CD4-positive, alpha-beta T cell treated with Interleukin-4 for 4 hours (primary cell): ENCODE measurements at regions not wholly inside any gene's neighbourhood (a gene's known extent, or its start where the extent isn't known, plus 50 kb on each side); places are given as distances from the start of the nearest gene placed in this dataset.
"Not testable (repeated sequence)": the region's sequence is repeated elsewhere in the genome, so short reads cannot be mapped to it uniquely, and the experiment has no call there.

Experiments used
- DNase-seq: peaks from one replicate; pipeline ENCODE4 v3.0.0-alpha.2; 2020

DNA sequence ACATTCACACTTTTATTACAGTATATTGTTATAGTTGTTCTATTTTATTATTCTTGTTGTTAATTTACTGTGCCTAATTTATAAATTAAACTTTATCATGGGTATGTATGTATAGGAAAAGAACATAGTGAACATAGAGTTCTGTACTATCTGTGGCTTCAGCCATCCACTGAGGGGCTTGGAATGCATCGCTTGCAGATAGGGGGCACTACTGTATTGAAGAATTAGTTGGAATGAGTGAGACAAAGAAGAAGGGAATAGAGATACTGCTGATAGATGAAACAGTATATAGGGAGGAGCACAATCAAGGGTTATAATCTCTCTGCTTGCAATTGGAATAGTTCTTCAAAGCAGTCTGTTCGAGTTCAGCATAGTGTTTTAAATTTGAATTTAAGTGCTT, 432.2 kb downstream of the RAB38 start:
- no peak for DNase-seq

DNA sequence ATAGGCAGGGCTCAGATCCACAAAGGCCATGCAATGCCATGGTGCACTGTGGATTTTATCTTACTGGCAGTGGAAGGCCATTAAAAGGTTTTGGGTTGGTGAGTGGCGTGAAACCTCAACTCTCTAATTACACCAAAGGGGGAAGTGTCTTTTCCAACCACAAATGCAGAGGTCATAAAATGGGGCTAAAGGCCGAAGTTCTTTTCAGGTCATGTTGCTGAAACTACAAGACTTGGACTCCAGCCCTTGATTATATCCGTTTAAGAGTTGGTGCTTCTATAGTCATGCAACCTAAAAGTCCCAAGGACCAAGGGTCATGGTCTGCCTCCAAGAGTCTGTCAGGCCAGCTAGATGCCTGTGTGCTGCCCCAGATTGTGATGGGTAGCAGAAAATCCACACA, 434.3 kb downstream of the RAB38 start:
- DNase-seq = no peak

DNA sequence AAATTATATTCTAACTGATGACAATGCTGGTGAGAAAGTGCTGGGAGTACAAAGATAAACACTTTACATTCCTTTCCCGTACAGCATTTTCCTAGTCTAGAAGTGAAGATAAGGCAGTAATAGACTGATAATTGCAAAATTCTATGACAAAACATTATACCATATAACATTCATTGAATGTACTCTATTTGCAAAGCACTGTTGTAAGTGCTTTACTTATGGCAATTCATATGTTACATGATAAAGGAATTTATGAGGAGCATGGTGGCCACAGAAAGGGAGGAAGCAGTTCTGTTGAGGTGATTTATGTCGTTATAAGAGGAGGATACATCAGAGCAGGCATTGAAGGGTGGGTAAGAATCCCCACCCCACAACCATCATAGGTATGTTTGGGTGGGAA, 434.8 kb downstream of the RAB38 start:
- DNase-seq = no peak

DNA sequence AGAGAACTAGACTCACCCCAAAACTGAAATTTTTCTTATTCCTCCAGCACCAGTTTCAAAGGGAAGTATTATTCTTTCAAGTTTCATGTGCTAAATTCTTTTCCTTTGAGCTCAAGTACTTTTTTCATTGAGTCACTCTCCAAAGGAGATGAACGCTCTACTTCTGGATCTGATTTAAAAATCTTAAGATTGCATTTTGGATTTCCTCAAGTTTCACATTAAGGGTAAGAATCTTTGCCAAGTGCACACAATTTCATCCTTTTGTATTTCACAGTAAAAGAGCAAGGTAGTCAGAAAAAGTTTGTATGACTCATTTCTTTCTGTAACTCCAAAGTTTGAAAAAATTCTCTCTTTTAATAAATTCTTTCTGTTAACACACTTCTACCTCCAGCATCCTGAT, 435.5 kb downstream of the RAB38 start:
- no peak for DNase-seq

DNA sequence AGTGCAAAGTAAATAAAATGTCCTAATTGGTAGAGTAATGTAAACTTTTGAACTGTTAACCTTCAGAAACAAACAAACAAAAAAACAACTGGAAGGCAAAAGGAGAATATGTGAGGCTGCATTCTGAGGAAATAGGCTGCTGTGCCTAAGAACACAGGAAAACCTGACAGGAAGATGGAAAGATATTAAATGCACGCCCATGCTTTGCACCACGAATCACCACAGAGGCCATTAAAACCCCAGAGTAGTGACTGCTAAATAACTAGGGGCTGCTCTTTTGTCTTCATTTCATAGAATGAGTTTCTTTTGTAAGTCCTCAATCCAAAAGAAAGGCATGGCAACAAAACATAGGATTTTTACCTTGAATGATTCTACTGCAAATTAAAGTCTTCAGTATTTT, 436.0 kb downstream of the RAB38 start:
- DNase-seq = no peak

DNA sequence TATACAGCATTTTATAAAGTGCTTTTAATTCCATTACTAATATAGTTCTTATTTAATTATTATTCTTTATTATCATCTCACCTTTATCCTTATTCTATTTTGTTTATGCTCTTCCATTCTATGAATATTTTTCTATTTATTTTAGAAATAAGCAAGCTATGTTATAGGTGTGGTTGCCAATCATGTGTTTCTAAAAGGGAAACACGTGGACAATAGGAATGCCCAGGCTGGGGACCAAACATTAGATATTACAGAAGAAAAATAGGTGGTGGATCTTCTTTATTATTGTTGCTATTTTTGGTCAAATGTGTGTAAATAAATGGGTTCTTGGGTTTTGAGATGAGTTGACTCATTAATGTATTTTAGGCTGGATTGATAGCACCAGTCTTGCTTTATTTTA, 438.3 kb downstream of the RAB38 start:
- DNase-seq = no peak

DNA sequence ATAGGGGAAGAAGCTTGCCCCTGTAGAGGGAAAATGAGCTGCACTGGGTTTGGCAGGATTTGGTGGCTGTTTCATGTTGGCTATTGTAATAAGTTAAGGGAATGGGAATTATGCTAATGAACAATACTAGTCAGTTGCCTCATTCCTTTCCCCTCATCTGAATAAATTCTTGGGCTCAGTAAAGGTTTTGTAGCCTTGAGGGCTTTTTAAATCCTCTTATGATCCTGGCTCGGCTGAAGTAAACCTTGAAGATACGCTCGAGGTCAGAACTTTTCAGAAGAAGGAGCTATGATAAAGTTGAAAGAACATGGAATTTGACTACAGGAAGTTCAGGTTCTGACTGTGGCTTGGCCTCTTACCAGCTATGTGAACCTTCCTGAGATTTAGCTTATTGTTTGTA, 448.7 kb downstream of the RAB38 start:
- no peak for DNase-seq

DNA sequence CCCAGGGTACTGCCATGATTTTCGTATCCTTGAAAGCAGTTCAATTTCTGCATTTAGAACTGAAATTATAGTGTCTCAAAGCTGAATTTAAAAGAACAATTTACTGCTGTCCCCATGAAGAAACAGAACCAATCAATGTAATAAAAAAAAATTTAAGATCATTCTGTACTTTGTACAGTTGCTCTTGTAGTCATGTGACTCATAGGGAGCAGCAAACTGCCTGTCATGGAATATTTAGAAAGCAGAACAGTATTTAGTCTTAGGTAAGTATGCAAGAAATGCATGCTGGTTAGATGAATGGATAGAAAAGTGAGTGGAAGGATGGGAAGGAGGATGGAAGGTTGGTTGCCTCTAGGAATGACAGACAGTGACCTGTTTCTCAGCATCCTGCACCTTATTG, 450.9 kb downstream of the RAB38 start:
- no peak for DNase-seq

DNA sequence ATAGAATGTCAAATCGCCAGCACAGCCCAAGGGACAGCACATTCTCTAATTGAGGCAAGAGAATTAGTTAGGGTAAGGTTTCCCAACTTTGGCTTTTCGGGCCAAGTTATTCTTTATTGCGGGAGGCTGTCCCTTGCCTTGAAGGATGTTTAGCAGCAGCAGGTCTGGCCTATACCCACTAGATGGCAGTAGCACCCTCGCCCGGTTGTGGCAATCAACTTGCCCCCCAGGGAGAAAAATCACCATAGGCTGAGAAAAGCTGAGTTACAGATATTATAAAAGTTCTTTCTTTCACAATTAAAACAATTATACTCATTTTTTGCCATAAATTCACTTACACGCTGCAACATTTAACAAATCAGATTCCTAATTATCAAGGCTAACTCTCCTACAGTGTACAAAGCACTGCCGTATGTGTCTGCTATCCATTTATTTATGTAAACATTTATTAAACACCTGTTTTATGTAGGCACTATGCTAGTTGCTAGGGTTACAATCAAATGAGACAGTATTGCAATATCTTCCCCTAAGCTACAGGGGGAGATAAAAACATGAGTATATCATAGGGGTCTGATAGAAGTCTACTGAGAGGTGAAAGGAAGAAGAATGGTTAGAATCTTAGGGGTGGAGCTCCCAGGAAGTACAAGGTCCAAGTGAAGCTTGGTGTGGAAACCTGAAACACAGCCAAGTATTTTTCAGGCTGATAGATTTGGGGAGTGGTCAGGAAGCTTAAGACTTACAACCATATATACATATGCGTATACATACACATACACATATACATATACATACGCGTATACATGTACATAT, 452.3 kb downstream of the RAB38 start:
- no peak for DNase-seq

DNA sequence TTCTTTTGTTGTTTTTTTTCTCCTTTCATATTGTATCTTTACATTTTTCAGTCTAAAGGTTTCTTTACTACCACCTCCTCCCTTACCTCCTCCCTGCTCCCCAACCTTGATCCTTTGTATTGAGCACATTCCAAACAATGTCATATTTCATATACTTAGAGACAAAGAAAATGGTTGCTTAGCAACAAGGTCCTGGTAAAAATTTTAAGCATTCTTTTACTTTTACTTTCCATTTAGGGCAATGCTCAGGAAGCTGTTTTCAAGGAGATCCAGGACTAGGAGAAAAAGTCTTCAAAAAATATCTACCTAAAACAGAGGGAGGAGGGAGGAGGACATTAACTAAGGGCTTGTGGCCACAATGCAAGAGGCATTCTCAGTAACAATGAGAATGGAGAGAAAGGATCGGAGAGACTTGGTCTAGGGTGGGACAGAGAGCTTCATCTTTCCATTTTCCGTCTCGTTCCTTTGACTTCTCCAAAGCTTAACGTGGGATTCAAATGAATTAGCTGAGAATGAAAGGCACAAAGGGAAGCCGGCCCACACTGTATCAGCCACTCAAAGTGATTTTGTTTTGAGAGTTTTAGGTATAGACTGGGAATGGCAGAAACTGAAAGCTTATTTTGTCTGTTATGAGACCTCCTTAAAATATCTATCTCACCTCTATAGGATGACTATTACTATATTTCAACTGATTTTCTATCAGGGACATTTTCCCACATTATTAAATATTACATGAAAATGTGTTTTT, 455.7 kb downstream of the RAB38 start:
- no peak for DNase-seq

DNA sequence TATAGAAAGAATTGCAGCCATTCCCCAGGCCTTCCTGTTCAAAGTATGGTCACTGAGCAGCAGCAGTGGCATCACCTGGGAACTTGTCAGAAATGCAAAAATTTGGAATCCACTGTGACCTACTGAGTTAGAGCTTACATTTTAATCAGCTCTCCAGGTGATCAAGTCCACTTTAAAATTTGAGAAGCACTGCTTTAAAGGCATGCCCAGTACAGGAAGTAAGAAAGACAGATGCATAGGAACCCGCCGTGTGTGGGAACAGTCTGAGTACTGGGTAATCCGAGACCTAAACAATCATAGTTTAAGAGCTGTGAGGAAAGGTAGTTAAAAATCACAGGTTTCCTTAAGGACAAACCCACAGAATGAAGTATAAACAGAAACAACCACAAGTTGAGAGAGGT, 462.4 kb downstream of the RAB38 start:
- no peak for DNase-seq

DNA sequence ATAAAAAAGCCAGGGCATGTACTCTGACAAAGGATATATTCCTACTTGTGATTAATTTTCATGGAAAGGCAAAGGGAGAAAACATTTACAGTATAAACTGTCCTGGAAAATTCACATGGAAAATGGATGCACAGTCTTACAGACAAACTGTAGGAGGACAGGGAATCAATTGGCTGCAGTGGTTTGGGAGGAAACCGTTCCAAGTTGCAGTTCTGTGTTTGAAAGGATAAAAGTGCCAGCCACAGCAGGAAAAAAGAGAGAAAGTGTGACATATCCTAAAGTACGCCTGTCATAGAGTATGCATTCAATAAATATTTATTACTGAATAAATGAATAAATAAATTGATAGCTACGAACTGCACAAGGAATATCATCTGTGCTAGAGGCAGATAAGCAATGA, 462.9 kb downstream of the RAB38 start:
- DNase-seq = no peak

DNA sequence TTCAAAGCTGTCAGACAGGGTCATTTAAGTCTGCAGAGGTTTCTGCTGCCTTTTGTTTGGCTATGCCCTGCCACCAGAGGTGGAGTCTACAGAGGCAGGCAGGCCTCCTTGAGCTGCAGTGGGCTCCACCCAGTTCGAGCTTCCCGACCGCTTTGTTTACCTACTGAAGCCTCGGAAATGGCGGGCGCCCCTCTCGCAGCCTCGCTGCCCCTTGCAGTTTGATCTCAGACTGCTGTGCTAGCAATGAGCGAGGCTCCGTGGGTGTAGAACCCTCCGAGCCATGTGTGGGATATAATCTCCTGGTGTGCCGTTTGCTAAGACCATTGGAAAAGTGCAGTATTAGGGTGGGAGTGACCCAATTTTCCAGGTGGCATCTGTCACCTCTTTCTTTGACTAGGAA, 471.7 kb downstream of the RAB38 start:
- DNase-seq = not testable (repeated sequence)

DNA sequence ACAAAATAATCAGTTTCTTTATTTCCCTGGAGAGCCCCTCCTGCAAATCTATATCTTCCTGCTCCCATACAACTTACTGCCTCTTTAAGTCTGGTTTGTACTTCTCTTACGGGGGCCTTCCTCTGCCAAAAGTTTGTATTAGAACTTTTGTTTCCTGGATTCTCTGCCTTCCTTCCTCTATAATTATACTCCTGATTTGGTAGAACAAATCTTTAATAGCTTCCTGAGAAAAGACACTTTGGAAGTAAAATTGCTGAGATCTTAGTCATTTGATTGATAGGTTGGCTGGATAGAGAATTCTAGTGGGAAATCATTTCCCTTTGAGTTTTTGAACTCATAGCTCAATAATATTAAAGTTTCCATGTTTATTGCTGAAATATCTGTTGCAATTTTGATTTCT, 499.2 kb downstream of the RAB38 start:
- DNase-seq = no peak

DNA sequence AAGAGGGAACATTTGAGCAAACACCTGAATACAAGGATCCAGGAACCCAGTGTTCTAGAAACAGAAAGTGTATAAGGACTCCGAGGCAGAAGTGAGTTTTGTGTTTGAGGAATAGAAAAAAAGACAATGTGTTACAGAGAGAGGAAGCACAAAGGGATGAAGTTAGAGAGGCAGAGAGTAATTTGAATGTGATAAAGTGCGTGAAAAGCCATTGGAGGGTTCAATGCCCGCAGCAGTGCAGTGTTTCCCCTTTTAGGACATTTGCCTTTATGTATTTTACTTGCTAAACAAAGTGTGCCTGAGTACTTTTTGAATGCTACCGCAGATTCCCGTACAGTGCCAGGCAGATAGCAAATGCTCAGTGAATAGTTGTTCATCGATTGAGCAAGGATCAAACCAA, 508.5 kb downstream of the RAB38 start:
- DNase-seq = no peak

DNA sequence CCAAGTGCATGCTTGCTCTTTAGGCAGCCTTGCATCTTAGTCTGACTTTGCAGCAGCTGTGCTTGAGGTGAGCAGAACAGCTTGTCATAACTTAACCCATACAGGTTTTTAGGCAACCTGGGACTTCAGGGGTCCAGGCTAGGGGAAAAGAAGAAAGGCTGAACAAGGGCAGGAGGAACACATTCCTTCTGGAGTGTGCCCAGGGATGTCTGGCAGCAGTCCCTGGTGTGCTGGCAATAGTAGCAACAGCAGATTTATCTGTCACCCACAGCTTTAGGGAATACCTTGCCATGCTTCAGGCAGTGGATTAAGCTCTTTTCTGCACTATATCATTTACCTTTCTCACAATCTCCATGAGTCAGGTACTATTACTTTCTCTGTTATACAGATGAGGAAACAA, 513.0 kb downstream of the RAB38 start:
- no peak for DNase-seq

DNA sequence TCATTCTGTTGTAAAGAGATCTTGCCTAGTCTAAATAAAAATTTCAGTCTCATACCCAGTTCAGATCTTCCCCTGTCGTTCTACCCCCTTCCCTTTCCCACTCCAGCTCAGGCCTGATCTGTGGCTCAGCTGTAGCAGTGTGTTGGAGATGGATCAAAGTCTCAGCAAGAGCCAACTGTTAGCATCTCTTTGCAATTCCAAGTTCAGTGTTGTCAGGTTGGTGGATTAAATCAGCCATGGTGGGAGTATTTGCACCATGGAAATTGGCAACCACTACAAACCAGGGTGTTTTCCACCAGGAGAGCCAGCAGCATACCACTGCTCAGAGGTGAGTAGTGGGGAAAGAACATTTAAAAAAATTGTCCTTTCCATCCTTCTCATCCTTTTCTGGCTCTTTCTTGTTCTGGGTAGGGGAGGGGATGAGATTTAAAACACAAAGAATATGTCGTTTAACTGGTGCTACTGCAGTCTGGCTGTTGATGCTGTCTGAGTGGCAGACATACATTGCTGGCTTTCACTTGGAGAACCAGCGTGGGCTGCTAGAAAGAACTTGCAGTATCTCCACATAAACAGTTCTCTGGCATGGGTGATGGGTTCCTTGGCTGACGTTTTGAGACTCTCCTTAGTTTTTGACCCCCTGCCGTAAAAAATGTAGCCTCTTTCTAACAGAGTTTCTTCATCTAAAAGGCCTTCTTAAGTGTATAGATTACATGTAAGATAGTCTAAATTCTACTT, 514.1 kb downstream of the RAB38 start:
- DNase-seq = no peak

DNA sequence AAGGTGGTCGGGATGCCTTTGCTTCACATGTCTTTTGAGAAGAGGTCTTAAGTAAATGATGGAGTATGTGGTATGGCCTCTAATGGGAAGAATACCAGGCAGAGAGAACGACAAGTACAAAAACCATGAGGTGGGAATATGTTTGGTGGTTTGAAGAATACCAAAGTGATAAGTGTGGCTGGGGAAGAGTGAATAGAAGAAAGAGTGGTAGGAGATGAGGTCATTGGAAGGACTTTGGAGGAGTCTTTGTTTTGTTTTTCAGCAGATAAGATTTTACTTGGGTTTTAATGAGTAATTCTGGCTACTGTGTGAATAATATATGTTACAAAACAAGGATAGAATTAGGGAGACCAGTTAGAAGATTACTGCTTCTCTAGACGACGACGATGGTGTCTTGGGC, 515.4 kb downstream of the RAB38 start:
- no peak for DNase-seq

DNA sequence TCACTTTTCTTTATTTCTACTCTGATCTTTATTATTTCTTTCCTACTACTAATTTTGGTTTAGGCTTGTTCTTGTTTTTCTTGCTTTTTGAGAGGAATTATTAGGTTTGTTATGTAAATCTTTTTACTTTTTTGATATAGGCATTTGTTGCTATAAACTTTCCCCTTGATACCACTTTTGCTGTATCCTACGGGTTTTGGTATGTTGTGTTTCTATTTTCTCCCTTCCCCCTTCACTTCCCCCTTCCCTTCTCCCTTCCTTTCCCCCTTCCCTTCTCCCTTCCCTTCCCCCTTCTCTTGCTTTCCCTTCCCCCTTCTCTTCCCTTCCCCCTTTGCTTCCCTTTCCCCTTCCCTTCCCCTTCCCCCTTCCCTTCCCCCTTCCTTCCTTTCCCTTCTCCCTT, 529.6 kb downstream of the RAB38 start:
- no peak for DNase-seq

DNA sequence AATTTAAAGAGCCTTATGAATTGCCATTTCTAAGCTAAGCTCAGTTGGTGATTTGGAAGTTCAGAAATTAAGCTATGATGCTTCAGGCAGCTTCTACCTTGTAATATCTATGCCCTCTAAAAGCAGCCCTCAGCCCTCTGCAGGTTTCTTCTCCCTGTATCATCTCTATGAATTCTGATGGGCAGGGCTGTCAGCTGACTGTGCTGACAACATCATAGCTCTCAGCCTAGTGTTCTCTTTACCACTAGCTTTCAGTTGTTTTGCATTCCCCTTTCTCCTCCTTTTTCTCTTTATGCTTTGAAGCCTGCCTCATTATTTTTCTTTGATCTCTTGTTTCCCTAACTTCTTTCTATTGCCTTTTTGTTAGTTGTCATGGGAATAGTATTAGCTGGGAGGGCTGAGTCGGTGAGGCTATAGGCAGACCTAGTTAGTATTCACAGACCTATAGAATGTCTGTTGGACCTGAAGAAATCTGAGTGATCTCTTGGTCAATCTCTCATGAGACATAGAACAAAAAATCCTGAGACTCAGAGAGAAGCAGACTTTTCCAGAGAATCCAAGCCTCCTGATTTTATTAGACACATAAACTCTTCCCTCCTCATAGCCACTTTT, 535.4 kb downstream of the RAB38 start:
- no peak for DNase-seq

DNA sequence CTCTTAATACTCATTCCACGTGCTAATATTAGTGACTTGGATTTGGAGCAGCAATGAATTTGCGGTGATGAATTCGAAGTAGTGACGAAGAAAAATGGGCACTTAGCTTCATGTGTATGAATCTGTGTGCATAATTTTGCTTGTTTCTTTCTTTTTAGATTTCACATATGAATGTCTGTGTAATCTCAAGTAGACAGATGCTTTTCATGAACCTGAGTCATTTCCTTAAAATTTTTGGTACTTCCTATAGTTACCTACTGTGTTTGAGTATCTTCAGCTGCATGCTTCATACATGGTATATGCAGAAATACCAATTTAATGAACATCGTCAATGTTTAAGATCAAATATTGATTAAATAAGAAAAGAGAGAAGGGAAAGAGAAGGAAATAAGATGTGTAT, 540.2 kb downstream of the RAB38 start:
- no peak for DNase-seq

DNA sequence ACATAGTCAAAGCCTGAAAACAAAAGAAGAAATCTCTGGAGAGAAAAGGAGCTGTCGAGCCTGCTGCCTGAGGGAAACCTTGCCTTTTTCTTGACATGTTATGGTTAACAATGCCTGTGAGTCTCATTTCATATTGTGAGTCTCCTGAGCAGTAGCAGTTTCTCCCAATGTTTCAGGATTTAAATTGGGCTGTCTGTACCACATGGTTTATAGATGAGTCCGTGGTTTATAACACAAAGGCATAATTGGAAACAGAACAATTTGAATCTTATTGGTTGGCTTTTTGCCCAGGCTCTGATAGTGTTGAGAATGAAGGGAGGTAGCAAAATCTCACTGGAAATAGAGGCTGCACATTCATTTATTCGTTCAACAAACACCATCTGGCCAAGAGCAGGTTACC, 540.9 kb downstream of the RAB38 start:
- DNase-seq = no peak

DNA sequence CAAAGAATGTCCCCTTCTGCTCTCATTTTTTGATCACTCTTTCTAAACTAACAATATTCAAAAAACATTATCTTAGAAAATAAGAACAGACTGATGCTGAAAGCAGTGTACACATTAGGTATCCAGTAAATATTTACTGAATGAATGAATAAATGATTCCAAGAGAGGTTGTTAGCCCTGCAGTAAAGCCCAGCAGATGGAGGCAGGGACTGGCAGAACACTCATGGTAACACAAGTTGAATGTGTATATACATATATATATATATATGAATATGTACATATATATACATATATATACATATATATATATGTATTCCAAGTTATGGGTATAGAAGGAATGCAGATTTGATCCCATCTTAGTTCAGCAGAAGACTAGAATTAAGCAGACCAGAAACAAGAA, 546.3 kb downstream of the RAB38 start:
- no peak for DNase-seq
